H4 (cell line): ENCODE measurements at regions not wholly inside any gene's neighbourhood (a gene's known extent, or its start where the extent isn't known, plus 50 kb on each side); places are given as distances from the start of the nearest gene placed in this dataset.
A peak's percentile ranks its signal among the peaks of the same experiment; 100 is the strongest.
"Not testable (repeated sequence)": the region's sequence is repeated elsewhere in the genome, so short reads cannot be mapped to it uniquely, and the experiment has no call there.

Source experiments
- DNase-seq: peaks from one replicate; pipeline ENCODE4 v3.0.0-alpha.2; 2015; ENCODE audit warnings: low spot score

GRCh38 chr5:84961193-84961592 lies 576.5 kb upstream of the EDIL3 start:
- no peak for DNase-seq

- DNase-seq: no peak
Observed at GRCh38 chr5:84961903-84962302, 577.2 kb upstream of the EDIL3 start.

- no peak for DNase-seq
Observed at GRCh38 chr5:84983093-84983492, 598.4 kb upstream of the EDIL3 start.

GRCh38 chr5:84985148-84985547 lies 600.5 kb upstream of the EDIL3 start:
- DNase-seq: no peak

GRCh38 chr5:84986688-84987087 lies 602.0 kb upstream of the EDIL3 start:
- no peak for DNase-seq

- DNase-seq: peak; percentile 8
Observed at GRCh38 chr5:85000671-85001070, 616.0 kb upstream of the EDIL3 start.

- DNase-seq: not testable (repeated sequence)
Observed at GRCh38 chr5:85002026-85002425, 617.3 kb upstream of the EDIL3 start.

- no peak for DNase-seq
Observed at GRCh38 chr5:85010014-85010562, 625.4 kb upstream of the EDIL3 start.

- DNase-seq: no peak
Observed at GRCh38 chr5:85017261-85017660, 632.6 kb upstream of the EDIL3 start.

- DNase-seq: no peak
Observed at GRCh38 chr5:85030316-85031084, 645.8 kb upstream of the EDIL3 start.

- peak; percentile 87 for DNase-seq
Observed at GRCh38 chr5:85049020-85049419, 664.3 kb upstream of the EDIL3 start.

- DNase-seq: no peak
Observed at GRCh38 chr5:85052826-85053225, 668.1 kb upstream of the EDIL3 start.

- DNase-seq: no peak
Observed at GRCh38 chr5:85069659-85070640, 685.3 kb upstream of the EDIL3 start.

GRCh38 chr5:85077581-85077980 lies 692.9 kb upstream of the EDIL3 start:
- DNase-seq: no peak

GRCh38 chr5:85096421-85096820 lies 711.7 kb upstream of the EDIL3 start:
- peak; percentile 19 for DNase-seq

GRCh38 chr5:85108471-85108870 lies 723.8 kb upstream of the EDIL3 start:
- no peak for DNase-seq

- DNase-seq: peak; percentile 10
Observed at GRCh38 chr5:85109616-85110015, 724.9 kb upstream of the EDIL3 start.

- peak; percentile 41 for DNase-seq
Observed at GRCh38 chr5:85132269-85132668, 747.6 kb upstream of the EDIL3 start.

GRCh38 chr5:85140471-85140870 lies 755.8 kb upstream of the EDIL3 start:
- DNase-seq: no peak

GRCh38 chr5:85143138-85143537 lies 758.5 kb upstream of the EDIL3 start:
- no peak for DNase-seq

- DNase-seq: no peak
Observed at GRCh38 chr5:85148701-85149100, 764.0 kb upstream of the EDIL3 start.

GRCh38 chr5:85159395-85159794 lies 774.7 kb upstream of the EDIL3 start:
- DNase-seq: no peak

- DNase-seq: no peak
Observed at GRCh38 chr5:85168474-85168873, 783.8 kb upstream of the EDIL3 start.
